Fibroblast of mammary gland (primary cell): ENCODE measurements at regions not wholly inside any gene's neighbourhood (a gene's known extent, or its start where the extent isn't known, plus 50 kb on each side); places are given as distances from the start of the nearest gene placed in this dataset.

Experiments
- DNase-seq: peaks from one replicate; pipeline ENCODE4 v3.0.0-alpha.2; 2010; ENCODE audit warnings: low read depth
- H3K4me3 ChIP-seq: 2 replicates; pipeline ENCODE4 v1.5.1; 2011; ENCODE audit warnings: low read depth, mild to moderate bottlenecking, low read length, moderate library complexity; ENCODE audit not compliant: control insufficient read depth
- TF ChIP-seq, protein P1 (sequence below): conservative IDR thresholded peaks from 2 replicates; pipeline ENCODE4 v1.5.1; 2011; ENCODE audit warnings: low read depth, low read length, inconsistent platforms; ENCODE audit not compliant: control insufficient read depth, insufficient read depth

GRCh38 chr11:17157761-17158160 is 50.0 kb downstream of the PIK3C2A start:
- no peak for DNase-seq
- TF ChIP-seq, protein P1, sequence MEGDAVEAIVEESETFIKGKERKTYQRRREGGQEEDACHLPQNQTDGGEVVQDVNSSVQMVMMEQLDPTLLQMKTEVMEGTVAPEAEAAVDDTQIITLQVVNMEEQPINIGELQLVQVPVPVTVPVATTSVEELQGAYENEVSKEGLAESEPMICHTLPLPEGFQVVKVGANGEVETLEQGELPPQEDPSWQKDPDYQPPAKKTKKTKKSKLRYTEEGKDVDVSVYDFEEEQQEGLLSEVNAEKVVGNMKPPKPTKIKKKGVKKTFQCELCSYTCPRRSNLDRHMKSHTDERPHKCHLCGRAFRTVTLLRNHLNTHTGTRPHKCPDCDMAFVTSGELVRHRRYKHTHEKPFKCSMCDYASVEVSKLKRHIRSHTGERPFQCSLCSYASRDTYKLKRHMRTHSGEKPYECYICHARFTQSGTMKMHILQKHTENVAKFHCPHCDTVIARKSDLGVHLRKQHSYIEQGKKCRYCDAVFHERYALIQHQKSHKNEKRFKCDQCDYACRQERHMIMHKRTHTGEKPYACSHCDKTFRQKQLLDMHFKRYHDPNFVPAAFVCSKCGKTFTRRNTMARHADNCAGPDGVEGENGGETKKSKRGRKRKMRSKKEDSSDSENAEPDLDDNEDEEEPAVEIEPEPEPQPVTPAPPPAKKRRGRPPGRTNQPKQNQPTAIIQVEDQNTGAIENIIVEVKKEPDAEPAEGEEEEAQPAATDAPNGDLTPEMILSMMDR = no peak
- H3K4me3 ChIP-seq = no peak overlapping the region

GRCh38 chr11:17156283-17156682 is 51.5 kb downstream of the PIK3C2A start:
- H3K4me3 ChIP-seq = no peak overlapping the region
- TF ChIP-seq, protein P1 = no peak
- DNase-seq = no peak

DNA sequence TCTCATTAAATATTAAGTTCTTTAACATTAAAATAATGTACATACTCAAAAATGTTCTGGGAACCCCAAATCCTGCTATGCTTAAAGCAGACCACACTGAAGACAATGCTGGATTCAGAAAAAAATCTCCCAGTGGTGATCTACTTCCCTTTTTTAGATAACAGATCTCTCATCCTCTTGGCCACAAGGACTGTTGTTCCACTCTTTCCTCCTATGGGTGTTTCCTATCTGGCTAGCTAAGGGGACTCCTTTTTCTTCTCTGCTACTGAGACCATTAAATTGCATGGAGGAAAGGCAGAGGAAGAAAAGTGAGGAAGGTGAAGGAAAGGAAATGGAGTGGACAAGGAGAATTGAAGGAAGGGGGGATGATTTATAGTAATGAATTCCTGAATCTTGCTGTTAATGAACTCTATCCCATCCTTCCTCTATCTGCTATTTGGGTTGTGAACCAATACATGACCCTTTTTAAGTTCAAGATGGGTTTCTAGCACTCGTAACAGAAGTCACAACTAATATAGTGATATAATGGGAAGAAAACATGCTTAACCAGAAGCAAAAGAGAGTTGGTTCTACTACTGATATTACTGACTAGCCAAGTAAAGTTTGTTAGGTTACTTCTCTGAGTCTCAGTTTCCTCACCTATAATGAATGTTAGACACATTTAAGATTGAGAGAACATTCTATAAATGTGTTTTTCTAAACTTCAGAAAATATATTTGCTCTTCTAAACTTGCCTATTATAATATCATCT is 53.2 kb downstream of the PIK3C2A start:
- no peak overlapping the region for H3K4me3 ChIP-seq
- DNase-seq = no peak
- TF ChIP-seq, protein P1 = no peak

GRCh38 chr11:17153757-17154156 is 54.0 kb downstream of the PIK3C2A start:
- TF ChIP-seq, protein P1 = no peak
- H3K4me3 ChIP-seq = no peak overlapping the region
- DNase-seq = no peak

DNA sequence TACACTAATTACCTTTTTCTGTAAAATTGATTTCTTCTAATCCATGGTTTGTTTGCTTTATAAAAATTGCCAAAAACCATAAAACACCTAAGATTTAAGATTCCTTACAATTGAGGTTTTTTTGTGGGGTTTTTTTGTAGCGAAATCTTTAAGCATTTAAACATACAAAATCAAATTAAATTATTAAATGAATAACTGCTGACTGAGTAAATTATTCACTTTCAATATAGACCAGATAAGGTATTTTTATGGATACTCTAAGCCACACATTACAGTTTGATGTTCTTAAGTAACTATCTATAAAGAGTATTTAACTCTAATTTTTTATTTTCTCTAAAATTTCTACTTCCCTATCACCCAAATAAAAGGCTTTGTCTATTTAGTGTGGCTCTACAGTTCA is 55.5 kb downstream of the PIK3C2A start:
- H3K4me3 ChIP-seq = no peak overlapping the region
- no peak for DNase-seq
- TF ChIP-seq, protein P1 = no peak

- H3K4me3 ChIP-seq = no peak overlapping the region
- no peak for DNase-seq
- TF ChIP-seq, protein P1 = no peak
Observed at GRCh38 chr11:17150521-17150920, 57.3 kb downstream of the PIK3C2A start.
